NCI-H2227 treated with DMSO at 0.1 percent for 48 hours (cell line): ENCODE measurements at regions not wholly inside any gene's neighbourhood (a gene's known extent, or its start where the extent isn't known, plus 50 kb on each side); places are given as distances from the start of the nearest gene placed in this dataset.
"Not testable (repeated sequence)": the region's sequence is repeated elsewhere in the genome, so short reads cannot be mapped to it uniquely, and the experiment has no call there.

Experiments used
- DNase-seq: peaks from one replicate; lab custom pipeline; 2025; lab: John Stamatoyannopoulos, UW

- no peak for DNase-seq
Measured at GRCh38 chr7:112937651-112938415, 147.6 kb upstream of the TMEM168 start.

- no peak for DNase-seq
Measured at GRCh38 chr7:112933598-112933997, 143.4 kb upstream of the TMEM168 start.

- no peak for DNase-seq
Measured at GRCh38 chr7:112930787-112931186, 140.6 kb upstream of the TMEM168 start.

- no peak for DNase-seq
Measured at GRCh38 chr7:112929421-112929820, 139.2 kb upstream of the TMEM168 start.

GRCh38 chr7:112926018-112926417, 135.8 kb upstream of the TMEM168 start:
- no peak for DNase-seq

GRCh38 chr7:112922546-112922945, 132.4 kb upstream of the TMEM168 start:
- not testable (repeated sequence) for DNase-seq

- not testable (repeated sequence) for DNase-seq
Measured at GRCh38 chr7:112916431-112916830, 126.2 kb upstream of the TMEM168 start.

- no peak for DNase-seq
Measured at GRCh38 chr7:112908086-112908485, 117.9 kb upstream of the TMEM168 start.

- DNase-seq, result no peak
Measured at GRCh38 chr7:112907658-112908057, 117.5 kb upstream of the TMEM168 start.

GRCh38 chr7:112905950-112906349, 115.8 kb upstream of the TMEM168 start:
- no peak for DNase-seq

GRCh38 chr7:112905413-112905812, 115.2 kb upstream of the TMEM168 start:
- DNase-seq, result no peak

- DNase-seq, result peak; percentile 68
Measured at GRCh38 chr7:112898432-112899290, 108.5 kb upstream of the TMEM168 start.

GRCh38 chr7:112897839-112898431, 107.7 kb upstream of the TMEM168 start:
- no peak for DNase-seq

- no peak for DNase-seq
Measured at GRCh38 chr7:112896026-112896601, 105.9 kb upstream of the TMEM168 start.

- no peak for DNase-seq
Measured at GRCh38 chr7:112892263-112892662, 102.1 kb upstream of the TMEM168 start.

GRCh38 chr7:112891698-112892097, 101.5 kb upstream of the TMEM168 start:
- no peak for DNase-seq

GRCh38 chr7:112889834-112890438, 99.7 kb upstream of the TMEM168 start:
- no peak for DNase-seq

GRCh38 chr7:112889268-112889667, 99.1 kb upstream of the TMEM168 start:
- no peak for DNase-seq

GRCh38 chr7:112888781-112889180, 98.6 kb upstream of the TMEM168 start:
- no peak for DNase-seq

GRCh38 chr7:112887976-112888375, 97.8 kb upstream of the TMEM168 start:
- no peak for DNase-seq

- no peak for DNase-seq
Measured at GRCh38 chr7:112887337-112887736, 97.1 kb upstream of the TMEM168 start.

GRCh38 chr7:112886208-112886607, 96.0 kb upstream of the TMEM168 start:
- no peak for DNase-seq
